CD4-positive, alpha-beta memory T cell (primary cell): ENCODE measurements at regions not wholly inside any gene's neighbourhood (a gene's known extent, or its start where the extent isn't known, plus 50 kb on each side); places are given as distances from the start of the nearest gene placed in this dataset.
"Not testable (repeated sequence)": the region's sequence is repeated elsewhere in the genome, so short reads cannot be mapped to it uniquely, and the experiment has no call there.

ENCODE experiments used
- CTCF ChIA-PET: fragments of 350-600 bp; sonication (Branson Sonifier 250); formaldehyde crosslinking; loops from one replicate; lab custom pipeline; 2021; ENCODE audit warnings: inconsistent platforms; ENCODE audit not compliant: partially characterized antibody; lab: Charles Lee
- POLR2A ChIA-PET: fragments of 350-600 bp; sonication (Branson Sonifier 250); formaldehyde crosslinking; loops from one replicate; lab custom pipeline; 2021; ENCODE audit not compliant: partially characterized antibody; lab: Charles Lee
- DNase-seq, 5 donors: peaks; one replicate each; pipeline versions ENCODE4 v3.0.0 to v3.0.0-alpha.2; 2020 to 2022; ENCODE audit warnings: mixed read lengths in 1 of 5
- H3K27ac ChIP-seq: one replicate; pipeline ENCODE4 v1.7.0; 2013; ENCODE audit warnings: low read depth, low read length
- H3K27me3 ChIP-seq: 2 replicates; pipeline ENCODE4 v1.7.0; 2013; ENCODE audit warnings: mild to moderate bottlenecking, low read length, moderate library complexity; ENCODE audit not compliant: insufficient read depth
- H3K36me3 ChIP-seq: 2 replicates; pipeline ENCODE4 v1.7.0; 2013; ENCODE audit warnings: mild to moderate bottlenecking, low read length, moderate library complexity; ENCODE audit not compliant: insufficient read depth
- H3K4me1 ChIP-seq: 2 replicates; pipeline ENCODE4 v1.7.0; 2013; ENCODE audit warnings: mild to moderate bottlenecking, low read length, moderate library complexity; ENCODE audit not compliant: insufficient read depth
- H3K4me3 ChIP-seq, 2 donors: one replicate each; pipeline ENCODE4 v1.7.0; 2013; ENCODE audit warnings: low read length in 2 of 2, mild to moderate bottlenecking in 1 of 2
- H3K9me3 ChIP-seq, 2 donors: one replicate each; pipeline ENCODE4 v1.7.0; 2013; ENCODE audit warnings: low read length in 2 of 2, control low read depth in 1 of 2; ENCODE audit not compliant: control insufficient read depth in 1 of 2
- H3K27ac Mint-ChIP-seq, 7 donors: one replicate each; pipeline ENCODE4 v1.8.0; 2020 to 2021; ENCODE audit warnings: mixed read lengths in 7 of 7, mild to moderate bottlenecking in 6 of 7, inconsistent platforms in 3 of 7, moderate library complexity in 3 of 7
- H3K27me3 Mint-ChIP-seq, 2 donors: one replicate each; pipeline ENCODE4 v1.8.0; 2020 to 2021; ENCODE audit warnings: mixed read lengths in 2 of 2
- H3K36me3 Mint-ChIP-seq, 2 donors: one replicate each; pipeline ENCODE4 v1.8.0; 2020 to 2021; ENCODE audit warnings: mixed read lengths in 2 of 2, inconsistent platforms in 1 of 2, mild to moderate bottlenecking in 1 of 2
- H3K4me1 Mint-ChIP-seq, 4 donors: one replicate each; pipeline ENCODE4 v1.8.0; 2020 to 2021; ENCODE audit warnings: mixed read lengths in 4 of 4, mild to moderate bottlenecking in 1 of 4
- H3K4me3 Mint-ChIP-seq, 8 donors: one replicate each; pipeline ENCODE4 v1.8.0; 2020 to 2021; ENCODE audit warnings: mixed read lengths in 8 of 8, mild to moderate bottlenecking in 7 of 8, moderate library complexity in 6 of 8, inconsistent platforms in 3 of 8
- H3K9me3 Mint-ChIP-seq, 8 donors: one replicate each; pipeline ENCODE4 v1.8.0; 2020 to 2021; ENCODE audit warnings: mixed read lengths in 8 of 8, mild to moderate bottlenecking in 5 of 8, inconsistent platforms in 3 of 8, moderate library complexity in 1 of 8
- intact Hi-C: fragments of 100-400 bp; cut with micrococcal nuclease; formaldehyde crosslinking; loops from one replicate; pipeline ENCODE4 v1.15.1; 2023

GRCh38 chr4:141331534-141332358, 111.1 kb downstream of the ZNF330 start:
- H3K9me3 Mint-ChIP-seq = no peaks in the 10 kb centered on the region
- intact Hi-C loops = no loop called here
- peaks cover 0 to 10% (median 8%) of the 10 kb centered on the region in 4 donors for H3K4me1 Mint-ChIP-seq
- peak overlapping the region in 5 of 8 donors; percentile 17 to 72 (median 39) for H3K4me3 Mint-ChIP-seq
- H3K36me3 Mint-ChIP-seq = no peaks in the 10 kb centered on the region
- H3K27me3 Mint-ChIP-seq = peaks cover 18 to 34% of the 10 kb centered on the region in 2 donors
- Histone ChIP-seq H3K27ac (no peak overlapping the region), H3K4me1 (no peaks in the 10 kb centered on the region), H3K36me3 (no peaks in the 10 kb centered on the region), H3K27me3 (no peaks in the 10 kb centered on the region), H3K4me3 (no peak overlapping the region), H3K9me3 (no peaks in the 10 kb centered on the region)
- no peak overlapping the region for H3K27ac Mint-ChIP-seq
- ChIA-PET CTCF (no interaction called here), POLR2A (no interaction called here)
- DNase-seq = no peak

DNA sequence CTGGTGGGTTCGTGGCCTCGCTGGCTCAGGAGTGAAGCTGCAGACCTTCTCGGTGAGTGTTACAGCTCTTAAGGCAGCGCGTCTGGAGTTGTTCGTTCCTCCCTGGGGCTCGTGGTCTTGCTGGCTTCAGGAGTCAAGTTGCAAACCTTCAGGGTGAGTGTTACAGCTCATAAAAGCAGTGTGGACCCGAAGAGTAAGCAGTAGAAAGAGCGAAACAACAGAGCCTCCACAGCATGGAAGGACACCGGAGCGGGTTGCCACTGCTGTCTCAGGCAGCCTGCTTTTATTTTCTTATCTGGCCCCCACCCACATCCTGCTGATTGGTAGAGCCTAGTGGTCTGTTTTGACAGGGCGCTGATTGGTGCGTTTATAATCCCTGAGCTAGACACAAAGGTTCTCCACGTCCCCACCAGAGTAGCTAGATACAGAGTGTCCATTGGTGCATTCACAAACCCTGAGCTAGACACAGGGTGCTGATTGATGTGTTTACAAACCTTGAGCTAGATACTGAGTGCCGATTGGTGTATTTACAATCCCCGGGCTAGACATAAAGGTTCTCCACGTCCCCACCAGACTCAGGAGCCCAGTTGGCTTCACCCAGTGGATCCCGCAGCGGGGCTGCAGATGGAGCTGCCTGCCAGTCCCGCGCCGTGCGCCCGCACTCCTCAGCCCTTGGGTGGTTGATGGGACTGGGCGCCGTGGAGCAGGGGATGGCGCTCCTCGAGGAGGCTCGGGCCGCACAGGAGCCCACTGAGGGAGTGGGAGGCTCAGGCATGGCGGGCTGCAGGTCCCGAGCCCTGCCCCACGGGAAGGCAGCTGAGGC, 111.9 kb downstream of the ZNF330 start:
- H3K4me3 ChIP-seq, H3K36me3 Mint-ChIP-seq, H3K9me3 Mint-ChIP-seq, H3K27ac ChIP-seq, H3K9me3 ChIP-seq, intact Hi-C loops, CTCF ChIA-PET, H3K4me1 Mint-ChIP-seq, H3K4me1 ChIP-seq, POLR2A ChIA-PET, H3K36me3 ChIP-seq, H3K27me3 ChIP-seq: not testable (repeated sequence)
- peak in 1 of 5 donors; percentile 5 for DNase-seq
- peaks cover 17 to 30% of the 10 kb centered on the region in 2 donors for H3K27me3 Mint-ChIP-seq
- H3K4me3 Mint-ChIP-seq = peak overlapping the region; percentile 43 to 72 (median 58)
- H3K27ac Mint-ChIP-seq = peak overlapping the region in 1 of 7 donors; percentile 46

- H3K9me3 Mint-ChIP-seq, H3K4me1 ChIP-seq, CTCF ChIA-PET, POLR2A ChIA-PET, DNase-seq, H3K36me3 ChIP-seq, H3K4me3 ChIP-seq, H3K36me3 Mint-ChIP-seq, H3K27ac Mint-ChIP-seq, intact Hi-C loops, H3K9me3 ChIP-seq, H3K27me3 ChIP-seq, H3K4me1 Mint-ChIP-seq, H3K27ac ChIP-seq: not testable (repeated sequence)
- Mint-ChIP-seq H3K27me3 (peaks cover 17 to 29% of the 10 kb centered on the region in 2 donors), H3K4me3 (peak overlapping the region; percentile 21 to 70 (median 46))
Observed at GRCh38 chr4:141333456-141334230, 112.9 kb downstream of the ZNF330 start.

GRCh38 chr4:141335166-141335565, 114.5 kb downstream of the ZNF330 start:
- Histone ChIP-seq H3K36me3 (no peaks in the 10 kb centered on the region), H3K27ac (no peak overlapping the region), H3K4me3 (no peak overlapping the region), H3K27me3 (no peaks in the 10 kb centered on the region), H3K4me1 (no peaks in the 10 kb centered on the region), H3K9me3 (no peaks in the 10 kb centered on the region)
- Mint-ChIP-seq H3K9me3 (no peaks in the 10 kb centered on the region), H3K4me1 (peaks cover 0 to 10% (median 4%) of the 10 kb centered on the region in 4 donors), H3K4me3 (no peak overlapping the region), H3K27me3 (peaks cover 20 to 29% of the 10 kb centered on the region in 2 donors), H3K36me3 (no peaks in the 10 kb centered on the region), H3K27ac (no peak overlapping the region)
- POLR2A ChIA-PET = no interaction called here
- CTCF ChIA-PET = no interaction called here
- intact Hi-C loops = no loop called here
- no peak for DNase-seq

DNA sequence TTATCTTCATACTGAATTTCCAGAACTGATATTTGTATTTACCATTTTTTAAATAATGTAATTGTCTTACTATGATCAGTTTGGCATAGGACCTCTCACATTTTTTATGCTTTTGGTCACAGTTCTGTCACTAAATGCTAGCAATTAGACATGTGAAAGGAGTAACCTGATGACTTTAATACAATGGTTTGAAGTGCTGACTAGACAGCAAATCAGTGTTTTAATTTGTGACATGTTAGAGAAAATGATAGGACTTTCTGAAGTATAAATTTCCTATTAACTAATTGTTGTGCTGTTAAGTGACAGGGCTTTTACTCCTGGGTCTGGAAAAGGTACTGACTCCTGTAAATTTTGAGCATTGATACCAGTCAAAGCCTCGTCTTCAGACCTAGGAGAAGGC, 117.5 kb downstream of the ZNF330 start:
- Histone ChIP-seq H3K9me3 (no peaks in the 10 kb centered on the region), H3K27ac (no peak overlapping the region), H3K4me3 (no peak overlapping the region), H3K4me1 (no peaks in the 10 kb centered on the region), H3K27me3 (no peaks in the 10 kb centered on the region), H3K36me3 (no peaks in the 10 kb centered on the region)
- no peaks in the 10 kb centered on the region for H3K36me3 Mint-ChIP-seq
- H3K27ac Mint-ChIP-seq = no peak overlapping the region
- H3K27me3 Mint-ChIP-seq = peaks cover 14 to 24% of the 10 kb centered on the region in 2 donors
- POLR2A ChIA-PET = no interaction called here
- no peaks in the 10 kb centered on the region for H3K9me3 Mint-ChIP-seq
- intact Hi-C loops = no loop called here
- DNase-seq = no peak
- CTCF ChIA-PET = no interaction called here
- H3K4me3 Mint-ChIP-seq = no peak overlapping the region
- peaks cover 0 to 2% (median under 1%) of the 10 kb centered on the region in 4 donors for H3K4me1 Mint-ChIP-seq

DNA sequence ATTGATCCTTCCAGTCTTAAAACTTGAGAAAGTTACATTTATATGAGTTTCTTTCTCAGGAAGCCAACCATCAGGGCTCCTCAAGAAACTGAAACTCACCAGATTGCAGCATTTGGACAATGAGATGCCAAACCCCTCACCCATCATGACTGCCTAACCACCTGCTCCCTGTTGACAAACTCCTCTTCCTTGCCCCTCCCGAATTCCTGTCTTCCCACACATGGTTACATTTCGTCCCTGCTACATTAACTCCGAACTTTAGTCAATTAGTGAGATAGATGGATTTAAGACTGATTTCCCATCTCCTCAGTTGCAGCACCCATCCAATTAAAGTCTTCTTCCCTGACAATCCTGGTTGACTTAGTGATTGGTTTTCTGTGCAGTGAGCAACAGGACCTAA, 118.7 kb downstream of the ZNF330 start:
- Mint-ChIP-seq H3K4me3 (no peak overlapping the region), H3K9me3 (no peaks in the 10 kb centered on the region), H3K27ac (no peak overlapping the region), H3K4me1 (no peaks in the 10 kb centered on the region), H3K27me3 (peaks cover 16 to 24% of the 10 kb centered on the region in 2 donors), H3K36me3 (no peaks in the 10 kb centered on the region)
- no peak overlapping the region for H3K27ac ChIP-seq
- no peaks in the 10 kb centered on the region for H3K4me1 ChIP-seq
- H3K4me3 ChIP-seq = no peak overlapping the region
- no peaks in the 10 kb centered on the region for H3K36me3 ChIP-seq
- H3K27me3 ChIP-seq = no peaks in the 10 kb centered on the region
- intact Hi-C loops = no loop called here
- no peaks in the 10 kb centered on the region for H3K9me3 ChIP-seq
- POLR2A ChIA-PET = no interaction called here
- CTCF ChIA-PET = no interaction called here
- DNase-seq = no peak

DNA sequence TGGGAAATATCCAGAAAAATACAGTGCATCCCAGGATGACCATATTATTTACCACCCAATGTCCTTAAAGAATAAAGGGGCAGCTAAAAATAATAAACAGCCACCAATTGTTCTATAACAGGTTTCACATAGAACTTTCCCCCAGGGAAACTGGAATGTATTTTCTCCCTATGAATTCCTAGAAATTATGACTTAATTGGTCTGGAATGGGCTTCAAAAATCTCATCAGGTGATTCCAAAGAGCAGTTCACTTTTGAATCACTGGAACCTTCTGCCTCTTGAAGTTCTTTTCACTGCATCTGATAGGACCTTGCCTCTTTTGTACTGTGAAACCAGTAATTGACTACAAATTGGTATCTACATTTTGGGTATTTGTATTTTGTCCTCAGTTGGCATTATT, 119.3 kb downstream of the ZNF330 start:
- Histone ChIP-seq H3K36me3 (no peaks in the 10 kb centered on the region), H3K4me1 (no peaks in the 10 kb centered on the region), H3K27ac (no peak overlapping the region), H3K4me3 (no peak overlapping the region), H3K9me3 (no peaks in the 10 kb centered on the region), H3K27me3 (no peaks in the 10 kb centered on the region)
- ChIA-PET CTCF (no interaction called here), POLR2A (no interaction called here)
- H3K36me3 Mint-ChIP-seq = no peaks in the 10 kb centered on the region
- H3K27me3 Mint-ChIP-seq = peaks cover 13 to 21% of the 10 kb centered on the region in 2 donors
- H3K4me1 Mint-ChIP-seq = no peaks in the 10 kb centered on the region
- H3K27ac Mint-ChIP-seq = no peak overlapping the region
- no peak overlapping the region for H3K4me3 Mint-ChIP-seq
- H3K9me3 Mint-ChIP-seq = no peaks in the 10 kb centered on the region
- DNase-seq = no peak
- intact Hi-C loops = no loop called here
